ENCODE measurements at regions not wholly inside any gene's neighbourhood (a gene's known extent, or its start where the extent isn't known, plus 50 kb on each side); places are given as distances from the start of the nearest gene placed in this dataset.
A peak's percentile ranks its signal among the peaks of the same experiment; 100 is the strongest.
"Not testable (repeated sequence)": the region's sequence is repeated elsewhere in the genome, so short reads cannot be mapped to it uniquely, and the experiment has no call there.

DNA sequence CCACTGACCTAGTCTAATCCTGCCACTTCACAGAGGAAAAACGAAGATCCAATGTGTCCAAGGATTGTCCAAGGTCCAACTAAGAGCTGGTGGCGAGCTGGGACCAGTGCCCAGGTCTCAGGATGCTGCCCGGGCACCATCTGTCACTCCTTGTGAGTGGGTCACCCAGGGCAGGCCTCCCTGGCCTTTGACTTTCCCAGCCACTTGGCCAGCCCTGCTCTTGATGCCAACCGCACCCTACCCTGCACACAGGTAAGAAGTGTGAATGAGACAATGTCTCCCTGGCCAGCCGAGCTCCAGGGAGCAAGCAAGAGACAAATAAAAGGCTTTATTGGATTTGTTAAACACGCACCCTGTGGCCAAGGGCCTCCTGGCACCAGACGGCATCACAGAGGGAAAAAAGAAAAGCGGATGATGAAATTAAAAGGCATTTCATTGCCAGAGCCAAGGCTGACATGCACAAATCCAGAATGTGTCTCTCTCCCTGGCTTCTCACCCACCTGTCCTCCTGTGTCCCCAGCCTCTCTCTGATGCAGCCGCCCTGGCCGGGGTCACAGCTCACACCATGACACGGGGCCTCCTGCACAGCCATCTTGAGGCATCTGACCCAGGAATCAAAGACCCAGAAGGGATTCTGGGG lies 72.8 kb downstream of the CAMK2N1 start:
- H3K4me1 Mint-ChIP-seq = no peaks in the 10 kb centered on the region
- H3K27ac Mint-ChIP-seq = no peak overlapping the region
- peaks cover 37 to 40% (median 37%) of the 10 kb centered on the region in 3 donors for H3K27me3 Mint-ChIP-seq
- DNase-seq (no peak), ATAC-seq (ENCODE audit: low read depth in 2 of 2) (no peak)
- H3K9me3 Mint-ChIP-seq = peaks cover 0 to 2% (median 0%) of the 10 kb centered on the region in 7 donors
- H3K4me3 Mint-ChIP-seq = no peak overlapping the region
- no peaks in the 10 kb centered on the region for H3K36me3 Mint-ChIP-seq

DNA sequence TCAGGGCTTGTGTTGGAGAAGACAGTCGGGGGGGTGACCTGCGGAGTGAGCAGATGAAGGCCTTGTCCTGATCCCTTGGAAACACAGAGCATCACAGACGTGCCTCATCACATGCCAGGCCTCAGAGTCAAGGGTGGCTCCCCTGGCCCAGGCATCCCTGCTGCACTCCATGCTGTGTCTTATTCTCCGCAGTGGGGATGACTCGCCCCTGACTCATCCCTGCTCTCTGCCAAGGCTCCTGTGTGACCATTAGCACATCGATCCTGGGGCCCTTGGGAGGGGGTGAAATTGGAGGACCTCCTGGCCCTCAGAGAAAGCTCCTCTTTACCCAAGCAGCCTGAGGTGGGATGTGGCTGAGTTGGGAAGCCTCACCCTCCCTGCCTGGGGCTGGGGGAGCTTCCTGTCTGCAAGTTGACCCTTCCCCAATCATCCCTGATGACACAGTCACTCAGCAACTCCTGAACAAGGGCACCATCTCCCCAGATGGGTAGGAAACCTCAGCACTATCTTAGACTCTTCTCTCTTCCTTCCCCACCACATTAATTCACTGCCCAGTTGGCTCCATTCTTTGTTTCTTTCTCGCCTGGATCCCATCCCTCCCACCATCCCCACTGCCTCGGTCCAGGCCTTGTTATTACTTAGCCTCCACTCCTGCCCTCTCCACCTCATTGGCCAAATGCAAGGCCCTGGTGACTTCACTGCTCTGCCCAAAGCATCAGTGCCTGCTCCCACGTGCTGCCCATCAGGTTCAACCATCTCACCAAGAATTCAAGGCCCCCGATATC lies 74.6 kb downstream of the CAMK2N1 start:
- ATAC-seq (ENCODE audit: low read depth in 2 of 2) (no peak), DNase-seq (no peak)
- Mint-ChIP-seq H3K4me3 (no peak overlapping the region), H3K4me1 (no peaks in the 10 kb centered on the region), H3K36me3 (no peaks in the 10 kb centered on the region), H3K9me3 (peaks cover 0 to 12% (median 0%) of the 10 kb centered on the region in 7 donors), H3K27ac (no peak overlapping the region), H3K27me3 (peaks cover 35 to 48% (median 46%) of the 10 kb centered on the region in 3 donors)

DNA sequence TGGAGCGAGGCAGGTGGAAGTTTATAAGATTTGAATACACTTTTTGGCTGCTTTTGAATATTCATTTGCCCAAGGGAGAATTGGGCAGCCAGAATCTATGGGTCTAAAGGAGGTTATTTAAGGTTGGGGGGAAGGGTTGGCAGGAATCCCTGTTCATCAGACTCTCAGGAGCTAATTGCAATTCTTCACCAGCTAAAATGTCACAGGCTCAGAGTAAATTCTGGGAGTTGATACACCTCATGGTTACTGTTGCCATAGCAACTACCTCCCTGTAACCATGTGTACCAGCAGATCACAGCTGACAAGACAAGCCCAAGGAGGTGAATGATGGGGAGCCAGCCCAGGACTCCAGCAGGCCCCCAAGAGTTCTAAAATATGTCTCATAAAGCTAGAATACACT lies 75.5 kb downstream of the CAMK2N1 start:
- Mint-ChIP-seq H3K4me1 (peaks cover 5 to 6% (median 6%) of the 10 kb centered on the region in 3 donors), H3K27ac (no peak overlapping the region), H3K9me3 (peaks cover 0 to 12% (median 0%) of the 10 kb centered on the region in 7 donors), H3K4me3 (no peak overlapping the region), H3K36me3 (no peaks in the 10 kb centered on the region), H3K27me3 (peaks cover 40 to 56% (median 47%) of the 10 kb centered on the region in 3 donors)
- DNase-seq (no peak), ATAC-seq (ENCODE audit: low read depth in 2 of 2) (no peak)

DNA sequence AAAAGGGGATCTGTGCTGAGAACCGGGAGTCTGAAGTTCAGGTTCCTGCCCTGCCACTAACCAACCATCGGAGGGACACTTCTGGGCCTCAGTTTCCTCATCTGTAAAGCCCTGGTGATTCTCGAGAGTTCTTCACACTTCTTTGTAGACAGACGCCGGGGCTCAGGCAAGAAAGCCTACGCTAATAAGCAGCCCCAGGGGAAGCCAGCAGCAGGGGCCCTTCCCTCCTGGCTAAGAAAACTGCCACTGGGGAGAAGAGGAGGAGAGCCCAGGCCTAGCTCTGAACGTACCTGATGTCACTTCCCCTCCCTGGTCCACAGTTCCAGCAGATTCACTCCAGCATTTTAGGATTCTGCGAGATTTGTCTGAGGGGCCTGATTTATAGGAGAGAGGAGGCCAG lies 76.0 kb downstream of the CAMK2N1 start:
- H3K9me3 Mint-ChIP-seq = peaks cover 0 to 12% (median 0%) of the 10 kb centered on the region in 7 donors
- ATAC-seq (ENCODE audit: low read depth in 2 of 2) (no peak), DNase-seq (no peak)
- no peaks in the 10 kb centered on the region for H3K36me3 Mint-ChIP-seq
- H3K4me1 Mint-ChIP-seq = peaks cover 5 to 6% (median 6%) of the 10 kb centered on the region in 3 donors
- no peak overlapping the region for H3K4me3 Mint-ChIP-seq
- peaks cover 40 to 56% (median 45%) of the 10 kb centered on the region in 3 donors for H3K27me3 Mint-ChIP-seq
- no peak overlapping the region for H3K27ac Mint-ChIP-seq

DNA sequence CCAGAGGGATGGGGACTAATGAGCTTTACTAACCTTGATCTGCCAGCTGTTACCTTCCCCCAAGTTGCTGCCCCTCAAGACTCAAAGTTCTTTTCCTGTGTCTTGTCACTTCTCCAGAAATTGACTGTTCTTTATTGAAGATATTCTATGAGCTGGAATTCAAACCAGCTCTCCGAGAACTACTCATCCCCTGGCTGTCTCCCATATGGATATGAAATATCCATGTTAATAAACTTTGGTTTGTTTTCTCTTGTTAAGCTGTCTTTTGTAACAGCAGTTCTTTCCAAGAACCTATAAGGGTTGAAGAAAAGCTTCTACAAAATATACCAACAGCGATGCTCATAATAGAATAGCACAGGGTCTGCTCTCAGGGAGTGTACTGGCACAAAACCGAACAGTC lies 77.0 kb downstream of the CAMK2N1 start:
- Mint-ChIP-seq H3K27me3 (peaks cover 41 to 62% (median 45%) of the 10 kb centered on the region in 3 donors), H3K27ac (no peak overlapping the region), H3K36me3 (no peaks in the 10 kb centered on the region), H3K4me1 (peaks cover 5 to 6% (median 6%) of the 10 kb centered on the region in 3 donors), H3K4me3 (no peak overlapping the region), H3K9me3 (peaks cover 0 to 12% (median 0%) of the 10 kb centered on the region in 7 donors)
- DNase-seq (no peak), ATAC-seq (ENCODE audit: low read depth in 2 of 2) (no peak)

- H3K4me1 Mint-ChIP-seq; ATAC-seq (ENCODE audit: low read depth in 2 of 2); H3K27ac Mint-ChIP-seq; H3K36me3 Mint-ChIP-seq; H3K4me3 Mint-ChIP-seq; DNase-seq: not testable (repeated sequence)
- Mint-ChIP-seq H3K27me3 (peaks cover 45 to 70% (median 52%) of the 10 kb centered on the region in 3 donors), H3K9me3 (peaks cover 0 to 12% (median 0%) of the 10 kb centered on the region in 7 donors)
Measured at GRCh38 chr1:20408133-20408650, 77.8 kb downstream of the CAMK2N1 start.

- no peak for DNase-seq
Measured at GRCh38 chr1:20405893-20406604, 80.0 kb downstream of the CAMK2N1 start.

GRCh38 chr1:20405051-20405754 lies 80.8 kb downstream of the CAMK2N1 start:
- peak overlapping the region in 1 of 8 donors; percentile 31 for H3K4me3 Mint-ChIP-seq
- peaks cover 43 to 77% (median 65%) of the 10 kb centered on the region in 3 donors for H3K27me3 Mint-ChIP-seq
- DNase-seq = no peak

More at GRCh38 chr1:20405893-20406604, 80.0 kb downstream of the CAMK2N1 start:
- H3K27me3 Mint-ChIP-seq = peaks cover 39 to 74% (median 65%) of the 10 kb centered on the region in 3 donors
- peak; percentile 63 to 65 for ATAC-seq (ENCODE audit: low read depth in 2 of 2)
- H3K9me3 Mint-ChIP-seq = peaks cover 0 to 12% (median 0%) of the 10 kb centered on the region in 7 donors
- H3K4me3 Mint-ChIP-seq = peak overlapping the region in 3 of 8 donors; percentile 1 to 59 (median 14)
- peak overlapping the region in 2 of 6 donors; percentile 11 to 24 for H3K27ac Mint-ChIP-seq
- H3K4me1 Mint-ChIP-seq = peaks cover 5 to 6% (median 6%) of the 10 kb centered on the region in 3 donors
- H3K36me3 Mint-ChIP-seq = no peaks in the 10 kb centered on the region

More at GRCh38 chr1:20405051-20405754, 80.8 kb downstream of the CAMK2N1 start:
- Mint-ChIP-seq H3K27ac (peak overlapping the region in 1 of 6 donors; percentile 72), H3K36me3 (no peaks in the 10 kb centered on the region), H3K9me3 (peaks cover 0 to 12% (median 0%) of the 10 kb centered on the region in 7 donors), H3K4me1 (peaks cover 5 to 6% (median 6%) of the 10 kb centered on the region in 3 donors)
- no peak for ATAC-seq (ENCODE audit: low read depth in 2 of 2)
